ENCODE measurements at regions not wholly inside any gene's neighbourhood (a gene's known extent, or its start where the extent isn't known, plus 50 kb on each side); places are given as distances from the start of the nearest gene placed in this dataset.

DNA sequence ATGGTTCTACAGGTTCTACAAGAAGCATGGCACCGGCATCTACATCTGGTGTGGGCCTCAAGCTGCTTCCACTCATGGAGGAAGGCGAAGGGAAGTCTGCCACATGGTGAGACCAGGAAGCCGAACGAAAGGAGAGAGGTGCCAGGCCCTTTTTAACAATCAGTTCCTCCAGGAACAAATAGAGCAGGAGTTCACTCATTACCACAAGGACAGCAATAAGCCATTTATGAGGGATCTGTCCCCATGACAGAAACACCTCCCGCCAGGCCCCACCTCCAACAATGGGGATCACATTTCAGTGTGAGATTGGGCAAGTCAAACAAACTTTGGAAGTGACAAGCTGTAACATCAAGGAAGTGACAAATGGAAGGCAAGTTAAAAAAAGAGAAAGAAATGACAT lies 95.5 kb upstream of the PTPN3 start:
- no peak for TF ChIP-seq SMAD1 (IDR thresholded peaks at IDR 0.05; ENCODE audit: low read depth, low read length, partially characterized antibody)
- TF ChIP-seq YY1 (IDR thresholded peaks at IDR 0.05; ENCODE audit: borderline replicate concordance in 1 of 3, control insufficient read depth in 1 of 3, extremely low read depth in 1 of 3, insufficient read depth in 3 of 3, insufficient read length in 1 of 3, insufficient replicate concordance in 2 of 3, low read depth in 1 of 3, low read length in 2 of 3) = no peak
- TF ChIP-seq, protein P1, sequence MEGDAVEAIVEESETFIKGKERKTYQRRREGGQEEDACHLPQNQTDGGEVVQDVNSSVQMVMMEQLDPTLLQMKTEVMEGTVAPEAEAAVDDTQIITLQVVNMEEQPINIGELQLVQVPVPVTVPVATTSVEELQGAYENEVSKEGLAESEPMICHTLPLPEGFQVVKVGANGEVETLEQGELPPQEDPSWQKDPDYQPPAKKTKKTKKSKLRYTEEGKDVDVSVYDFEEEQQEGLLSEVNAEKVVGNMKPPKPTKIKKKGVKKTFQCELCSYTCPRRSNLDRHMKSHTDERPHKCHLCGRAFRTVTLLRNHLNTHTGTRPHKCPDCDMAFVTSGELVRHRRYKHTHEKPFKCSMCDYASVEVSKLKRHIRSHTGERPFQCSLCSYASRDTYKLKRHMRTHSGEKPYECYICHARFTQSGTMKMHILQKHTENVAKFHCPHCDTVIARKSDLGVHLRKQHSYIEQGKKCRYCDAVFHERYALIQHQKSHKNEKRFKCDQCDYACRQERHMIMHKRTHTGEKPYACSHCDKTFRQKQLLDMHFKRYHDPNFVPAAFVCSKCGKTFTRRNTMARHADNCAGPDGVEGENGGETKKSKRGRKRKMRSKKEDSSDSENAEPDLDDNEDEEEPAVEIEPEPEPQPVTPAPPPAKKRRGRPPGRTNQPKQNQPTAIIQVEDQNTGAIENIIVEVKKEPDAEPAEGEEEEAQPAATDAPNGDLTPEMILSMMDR (IDR thresholded peaks at IDR 0.05 in 2 of 3, conservative IDR thresholded peaks at IDR 0.05 in 1 of 3; ENCODE audit: insufficient read depth in 2 of 3, low read depth in 1 of 3, low read length in 3 of 3) = no peak
- no peak for TF ChIP-seq ZZZ3 (IDR thresholded peaks at IDR 0.05)
- no peak for TF ChIP-seq CREB1 (IDR thresholded peaks at IDR 0.05)
- no peak for TF ChIP-seq CREB1 (CRISPR knock-in tag; IDR thresholded peaks at IDR 0.05)
- TF ChIP-seq CEBPG (CRISPR knock-in tag; IDR thresholded peaks at IDR 0.05) = no peak
- TF ChIP-seq CEBPG (tag; conservative IDR thresholded peaks at IDR 0.05 in 1 of 2, IDR thresholded peaks at IDR 0.05 in 1 of 2) = no peak
- no peak for TF ChIP-seq FOXJ3 (CRISPR knock-in tag; IDR thresholded peaks at IDR 0.05)
- TF ChIP-seq SMAD4 (CRISPR knock-in tag; conservative IDR thresholded peaks at IDR 0.05) = no peak
- TF ChIP-seq, protein P2, sequence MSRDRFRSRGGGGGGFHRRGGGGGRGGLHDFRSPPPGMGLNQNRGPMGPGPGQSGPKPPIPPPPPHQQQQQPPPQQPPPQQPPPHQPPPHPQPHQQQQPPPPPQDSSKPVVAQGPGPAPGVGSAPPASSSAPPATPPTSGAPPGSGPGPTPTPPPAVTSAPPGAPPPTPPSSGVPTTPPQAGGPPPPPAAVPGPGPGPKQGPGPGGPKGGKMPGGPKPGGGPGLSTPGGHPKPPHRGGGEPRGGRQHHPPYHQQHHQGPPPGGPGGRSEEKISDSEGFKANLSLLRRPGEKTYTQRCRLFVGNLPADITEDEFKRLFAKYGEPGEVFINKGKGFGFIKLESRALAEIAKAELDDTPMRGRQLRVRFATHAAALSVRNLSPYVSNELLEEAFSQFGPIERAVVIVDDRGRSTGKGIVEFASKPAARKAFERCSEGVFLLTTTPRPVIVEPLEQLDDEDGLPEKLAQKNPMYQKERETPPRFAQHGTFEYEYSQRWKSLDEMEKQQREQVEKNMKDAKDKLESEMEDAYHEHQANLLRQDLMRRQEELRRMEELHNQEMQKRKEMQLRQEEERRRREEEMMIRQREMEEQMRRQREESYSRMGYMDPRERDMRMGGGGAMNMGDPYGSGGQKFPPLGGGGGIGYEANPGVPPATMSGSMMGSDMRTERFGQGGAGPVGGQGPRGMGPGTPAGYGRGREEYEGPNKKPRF (IDR thresholded peaks at IDR 0.05; ENCODE audit: low read depth, low read length) = no peak
- no peak for TF ChIP-seq SMARCA4 (IDR thresholded peaks at IDR 0.05)
